BJ (cell line): ENCODE measurements at regions not wholly inside any gene's neighbourhood (a gene's known extent, or its start where the extent isn't known, plus 50 kb on each side); places are given as distances from the start of the nearest gene placed in this dataset.

Source experiments
- CTCF ChIA-PET: fragments of 350-600 bp; formaldehyde crosslinking; extraction: SDS; loops from one replicate; lab custom pipeline; 2021; ENCODE audit warnings: antibody characterized with exemption, inconsistent platforms; lab: Yijun Ruan, JAX
- POLR2A ChIA-PET: fragments of 300-600 bp; sonication (Branson Sonifier 250); formaldehyde crosslinking; extraction: SDS; loops from one replicate; lab custom pipeline; 2021; ENCODE audit warnings: antibody characterized with exemption; lab: Charles Lee
- DNase-seq: peaks from one replicate; pipeline ENCODE4 v3.0.0-alpha.2; 2011; ENCODE audit warnings: low read depth
- H3K27me3 ChIP-seq: 2 replicates; pipeline ENCODE4 v1.6.0; 2011; ENCODE audit warnings: low read length; ENCODE audit not compliant: control insufficient read depth, insufficient read depth
- H3K36me3 ChIP-seq: 2 replicates; pipeline ENCODE4 v1.5.1; 2011; ENCODE audit warnings: low read length; ENCODE audit not compliant: control insufficient read depth, insufficient read depth
- H3K4me3 ChIP-seq: 2 replicates; pipeline ENCODE4 v1.5.1; 2011; ENCODE audit warnings: low read depth, mild to moderate bottlenecking, control low read depth, low read length
- CTCF ChIP-seq: IDR thresholded peaks from 2 replicates; pipeline ENCODE4 v1.5.1; 2011; ENCODE audit warnings: low read depth, mild to moderate bottlenecking, control low read depth, inconsistent platforms, low read length, moderate library complexity; ENCODE audit not compliant: insufficient read depth

- Histone ChIP-seq H3K36me3 (no peaks in the 10 kb centered on the region), H3K4me3 (no peak overlapping the region), H3K27me3 (no peaks in the 10 kb centered on the region)
- CTCF ChIA-PET: no interaction called here
- DNase-seq: no peak
- POLR2A ChIA-PET: no interaction called here
- no peak for TF ChIP-seq CTCF
Measured at GRCh38 chr12:118645219-118645618, 268.9 kb downstream of the SUDS3 start.

- POLR2A ChIA-PET: no interaction called here
- no peak for DNase-seq
- H3K27me3 ChIP-seq: no peaks in the 10 kb centered on the region
- CTCF ChIA-PET: no interaction called here
- TF ChIP-seq CTCF: no peak
- H3K36me3 ChIP-seq: no peaks in the 10 kb centered on the region
- H3K4me3 ChIP-seq: no peak overlapping the region
Measured at GRCh38 chr12:118649765-118650585, 273.6 kb downstream of the SUDS3 start.

- DNase-seq: no peak
- ChIA-PET CTCF (no interaction called here), POLR2A (no interaction called here)
- no peak for TF ChIP-seq CTCF
- Histone ChIP-seq H3K36me3 (no peaks in the 10 kb centered on the region), H3K4me3 (no peak overlapping the region), H3K27me3 (no peaks in the 10 kb centered on the region)
Measured at GRCh38 chr12:118650586-118650960, 274.2 kb downstream of the SUDS3 start.

GRCh38 chr12:118651487-118651886 lies 275.1 kb downstream of the SUDS3 start:
- H3K36me3 ChIP-seq: no peaks in the 10 kb centered on the region
- H3K27me3 ChIP-seq: no peaks in the 10 kb centered on the region
- DNase-seq: no peak
- TF ChIP-seq CTCF: no peak
- CTCF ChIA-PET: no interaction called here
- H3K4me3 ChIP-seq: no peak overlapping the region
- POLR2A ChIA-PET: no interaction called here

GRCh38 chr12:118655588-118655987 lies 279.2 kb downstream of the SUDS3 start:
- Histone ChIP-seq H3K36me3 (no peaks in the 10 kb centered on the region), H3K27me3 (no peaks in the 10 kb centered on the region), H3K4me3 (no peak overlapping the region)
- ChIA-PET POLR2A (no interaction called here), CTCF (no interaction called here)
- no peak for TF ChIP-seq CTCF
- DNase-seq: no peak
